DMS79 (cell line): ENCODE measurements at regions not wholly inside any gene's neighbourhood (a gene's known extent, or its start where the extent isn't known, plus 50 kb on each side); places are given as distances from the start of the nearest gene placed in this dataset.

Experiments used
- DNase-seq: peaks from one replicate; lab custom pipeline; 2025; lab: John Stamatoyannopoulos, UW

GRCh38 chr2:74760875-74761630, 72.9 kb upstream of the HK2 start:
- peak; percentile 74 for DNase-seq

GRCh38 chr2:74762789-74763188, 71.1 kb upstream of the HK2 start:
- no peak for DNase-seq

- no peak for DNase-seq
These were observed 69.9 kb upstream of the HK2 start for GRCh38 chr2:74763962-74764428.

- DNase-seq: no peak
These were observed 69.3 kb upstream of the HK2 start for GRCh38 chr2:74764429-74765272.

- DNase-seq: no peak
These were observed 67.1 kb upstream of the HK2 start for GRCh38 chr2:74766780-74767179.

GRCh38 chr2:74767618-74768017, 66.3 kb upstream of the HK2 start:
- no peak for DNase-seq

GRCh38 chr2:74768401-74768914, 65.5 kb upstream of the HK2 start:
- no peak for DNase-seq

GRCh38 chr2:74772046-74772445, 61.9 kb upstream of the HK2 start:
- DNase-seq: no peak

GRCh38 chr2:74777161-74777900, 56.6 kb upstream of the HK2 start:
- no peak for DNase-seq

GRCh38 chr2:74778381-74779264, 55.3 kb upstream of the HK2 start:
- peak; percentile 74 for DNase-seq

GRCh38 chr2:74779265-74779558, 54.7 kb upstream of the HK2 start:
- DNase-seq: no peak

GRCh38 chr2:74779587-74780135, 54.3 kb upstream of the HK2 start:
- DNase-seq: peak; percentile 18
